A673 (cell line): ENCODE measurements at regions not wholly inside any gene's neighbourhood (a gene's known extent, or its start where the extent isn't known, plus 50 kb on each side); places are given as distances from the start of the nearest gene placed in this dataset.

ENCODE experiments used
- BruUV-seq: library from RNA; stranded (reverse); fragments of 400-500 nt; replicated peaks from 2 replicates; lab custom pipeline; 2021; lab: Mats Ljungman, UMichigan
- CTCF ChIA-PET: fragments of 300-600 bp; sonication (Branson Sonifier 250); formaldehyde crosslinking; loops from one replicate; lab custom pipeline; 2022; ENCODE audit warnings: antibody characterized with exemption; lab: Charles Lee
- POLR2A ChIA-PET: fragments of 300-600 bp; sonication (Branson Sonifier 250); formaldehyde crosslinking; loops from one replicate; lab custom pipeline; 2022; ENCODE audit warnings: antibody characterized with exemption; ENCODE audit not compliant: low non-redundant PET; lab: Charles Lee
- DNase-seq: peaks from one replicate; pipeline ENCODE4 v3.0.0-alpha.2; 2015; ENCODE audit warnings: low spot score
- H3K27ac ChIP-seq: fragments of 200-600 bp; sonication (generic); 2 replicates; pipeline ENCODE4 v1.5.1; 2016; ENCODE audit warnings: mixed run types, low read depth, mild to moderate bottlenecking, mixed read lengths, antibody characterized with exemption, low read length; ENCODE audit not compliant: poor library complexity, severe bottlenecking
- H3K27me3 ChIP-seq: fragments of 200-600 bp; sonication (generic); replicated peaks from 2 replicates; pipeline ENCODE4 v1.6.1; 2017; ENCODE audit warnings: mixed run types, low read depth, mild to moderate bottlenecking, mixed read lengths, antibody characterized with exemption, low read length; ENCODE audit not compliant: insufficient read depth, poor library complexity
- H3K36me3 ChIP-seq: fragments of 200-600 bp; sonication (generic); 2 replicates; pipeline ENCODE4 v1.6.1; 2016; ENCODE audit warnings: mixed run types, mild to moderate bottlenecking, mixed read lengths, antibody characterized with exemption, low read length; ENCODE audit not compliant: insufficient read depth, poor library complexity, severe bottlenecking
- H3K4me1 ChIP-seq: fragments of 200-600 bp; sonication (generic); 2 replicates; pipeline ENCODE4 v1.6.1; 2017; ENCODE audit warnings: mixed run types, mild to moderate bottlenecking, mixed read lengths, antibody characterized with exemption, low read length; ENCODE audit not compliant: insufficient read depth, poor library complexity, severe bottlenecking
- H3K4me3 ChIP-seq: fragments of 200-600 bp; sonication (generic); 2 replicates; pipeline ENCODE4 v1.5.1; 2016; ENCODE audit warnings: low read depth, mixed run types, mild to moderate bottlenecking, mixed read lengths, low read length; ENCODE audit not compliant: poor library complexity, severe bottlenecking
- H3K9me3 ChIP-seq: fragments of 200-600 bp; sonication (generic); 2 replicates; pipeline ENCODE4 v1.6.1; 2016; ENCODE audit warnings: mixed run types, low read depth, mild to moderate bottlenecking, mixed read lengths, antibody characterized with exemption, low read length; ENCODE audit not compliant: poor library complexity, severe bottlenecking
- CTCF ChIP-seq: fragments of 300-800, 200-600 bp; sonication (generic); conservative IDR thresholded peaks from 2 replicates; pipeline ENCODE4 v1.5.1; 2017; ENCODE audit warnings: low read depth, mild to moderate bottlenecking, antibody characterized with exemption, low read length, moderate library complexity, mixed read lengths
- EZH2 ChIP-seq: fragments of 200-600 bp; sonication (generic); IDR thresholded peaks from 2 replicates; pipeline ENCODE4 v1.6.1; 2017; ENCODE audit warnings: borderline replicate concordance, low read depth, mild to moderate bottlenecking, mixed read lengths, antibody characterized with exemption, low read length; ENCODE audit not compliant: poor library complexity, severe bottlenecking
- intact Hi-C: fragments of 100-400 bp; cut with micrococcal nuclease; formaldehyde crosslinking; loops from one replicate; pipeline ENCODE4 v1.10.0; 2022; ENCODE audit not compliant: unreplicated experiment

- POLR2A ChIA-PET: no interaction called here
- BruUV-seq: no TSS peak
- Histone ChIP-seq H3K27ac (no peak overlapping the region), H3K4me1 (no peaks in the 10 kb centered on the region), H3K9me3 (no peaks in the 10 kb centered on the region), H3K27me3 (peaks cover 35% of the 10 kb centered on the region), H3K36me3 (no peaks in the 10 kb centered on the region), H3K4me3 (no peak overlapping the region)
- intact Hi-C loops: no loop called here
- no peak for TF ChIP-seq CTCF
- no peak for TF ChIP-seq EZH2
- CTCF ChIA-PET: no interaction called here
- DNase-seq: no peak
These were observed 129.3 kb downstream of the CCDC74A start for GRCh38 chr2:131656816-131657633.

- peaks cover 34% of the 10 kb centered on the region for H3K27me3 ChIP-seq
- H3K27ac ChIP-seq: no peak overlapping the region
- H3K4me1 ChIP-seq: no peaks in the 10 kb centered on the region
- no TSS peak for BruUV-seq
- H3K36me3 ChIP-seq: no peaks in the 10 kb centered on the region
- ChIA-PET POLR2A (no interaction called here), CTCF (no interaction called here)
- H3K9me3 ChIP-seq: no peaks in the 10 kb centered on the region
- intact Hi-C loops: no loop called here
- no peak for TF ChIP-seq EZH2
- TF ChIP-seq CTCF: no peak
- H3K4me3 ChIP-seq: no peak overlapping the region
- no peak for DNase-seq
These were observed 130.4 kb downstream of the CCDC74A start for GRCh38 chr2:131657895-131658768.

- intact Hi-C loops: no loop called here
- BruUV-seq: no TSS peak
- POLR2A ChIA-PET: no interaction called here
- no peak for DNase-seq
- CTCF ChIA-PET: no interaction called here
- Histone ChIP-seq H3K27ac (no peak overlapping the region), H3K4me3 (no peak overlapping the region), H3K36me3 (no peaks in the 10 kb centered on the region), H3K4me1 (no peaks in the 10 kb centered on the region), H3K27me3 (peaks cover 28% of the 10 kb centered on the region), H3K9me3 (no peaks in the 10 kb centered on the region)
- TF ChIP-seq EZH2 (no peak), CTCF (no peak)
These were observed 131.1 kb downstream of the CCDC74A start for GRCh38 chr2:131658769-131659131.
